AG20443 (cell line): ENCODE measurements at regions not wholly inside any gene's neighbourhood (a gene's known extent, or its start where the extent isn't known, plus 50 kb on each side); places are given as distances from the start of the nearest gene placed in this dataset.

Source experiments
- DNase-seq: peaks from one replicate; pipeline ENCODE4 v3.0.0; 2012; ENCODE audit warnings: low spot score, mixed read lengths

DNA sequence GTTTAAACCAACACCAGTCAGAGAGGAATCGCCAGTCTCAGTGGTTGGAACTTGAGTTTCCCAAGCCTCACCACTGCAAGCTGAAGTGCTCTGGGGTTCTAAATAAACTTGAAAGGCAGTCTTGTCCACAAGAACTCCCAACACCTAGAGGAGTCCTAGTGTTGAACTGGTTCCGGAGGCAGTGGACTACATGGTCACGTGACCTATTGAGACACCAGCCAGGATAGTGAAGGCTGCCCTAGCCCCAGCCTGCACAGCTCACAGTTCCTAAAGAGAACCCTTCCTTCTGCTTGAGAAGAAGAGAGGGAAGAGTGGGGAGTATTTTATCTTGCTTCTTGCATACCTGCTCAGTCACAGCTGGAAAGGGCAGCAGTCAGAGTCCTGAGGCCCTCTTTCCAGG, 1012.7 kb upstream of the ADGRL3 start:
- no peak for DNase-seq

DNA sequence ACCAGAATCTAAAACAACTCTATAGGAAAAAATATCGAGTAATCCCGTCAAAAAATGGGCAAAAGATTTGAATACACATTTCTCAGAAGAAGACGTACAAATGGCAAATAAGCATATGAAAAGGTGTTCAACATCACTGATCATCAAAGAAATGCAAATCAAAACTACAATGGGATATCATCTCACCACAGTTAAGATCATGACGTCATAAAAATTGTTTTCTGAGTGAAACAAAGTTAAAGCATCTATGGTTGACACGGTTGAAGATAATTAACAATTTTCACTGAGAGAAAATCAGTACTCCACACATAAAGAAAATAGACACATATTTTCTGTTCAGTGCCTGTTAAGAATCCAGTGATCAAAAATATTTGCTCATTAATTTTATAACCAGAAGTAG, 1010.8 kb upstream of the ADGRL3 start:
- DNase-seq, result no peak

DNA sequence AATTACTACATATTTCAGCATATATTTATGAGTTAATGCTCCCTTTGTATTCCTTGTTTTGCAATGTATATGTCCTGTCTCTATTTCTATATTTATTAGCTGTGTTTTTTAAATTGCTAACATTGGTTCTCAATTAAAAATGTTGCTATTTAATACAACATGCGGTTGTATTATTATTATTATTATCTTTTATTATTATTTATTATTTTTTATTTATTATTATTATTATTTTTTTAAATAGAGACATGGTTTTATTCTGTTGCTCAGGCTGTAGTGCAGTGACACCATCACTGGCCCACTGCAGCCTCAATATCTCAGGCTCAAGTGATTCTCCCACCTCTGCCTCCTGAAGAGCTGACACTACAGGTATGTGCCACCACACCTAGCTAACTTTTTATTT, 1005.9 kb upstream of the ADGRL3 start:
- DNase-seq, result no peak

DNA sequence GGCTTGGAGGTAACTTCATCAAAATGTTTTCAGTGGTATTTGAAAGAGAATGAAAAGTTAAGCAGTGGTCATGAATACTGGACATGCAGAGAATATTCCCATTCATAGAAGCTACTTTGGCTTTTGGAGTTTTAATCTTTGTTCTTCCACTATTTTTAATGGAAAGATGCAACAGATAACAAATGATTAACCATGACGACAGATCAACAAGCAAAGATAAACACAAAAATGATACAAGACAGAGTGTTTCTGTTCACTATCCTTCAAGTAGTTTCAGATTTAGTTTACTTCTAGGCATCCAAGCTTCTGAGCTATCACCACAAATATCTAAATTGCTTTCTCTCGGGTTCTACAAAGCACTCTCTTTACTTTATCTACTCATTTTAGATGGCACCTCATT, 1004.9 kb upstream of the ADGRL3 start:
- no peak for DNase-seq

DNA sequence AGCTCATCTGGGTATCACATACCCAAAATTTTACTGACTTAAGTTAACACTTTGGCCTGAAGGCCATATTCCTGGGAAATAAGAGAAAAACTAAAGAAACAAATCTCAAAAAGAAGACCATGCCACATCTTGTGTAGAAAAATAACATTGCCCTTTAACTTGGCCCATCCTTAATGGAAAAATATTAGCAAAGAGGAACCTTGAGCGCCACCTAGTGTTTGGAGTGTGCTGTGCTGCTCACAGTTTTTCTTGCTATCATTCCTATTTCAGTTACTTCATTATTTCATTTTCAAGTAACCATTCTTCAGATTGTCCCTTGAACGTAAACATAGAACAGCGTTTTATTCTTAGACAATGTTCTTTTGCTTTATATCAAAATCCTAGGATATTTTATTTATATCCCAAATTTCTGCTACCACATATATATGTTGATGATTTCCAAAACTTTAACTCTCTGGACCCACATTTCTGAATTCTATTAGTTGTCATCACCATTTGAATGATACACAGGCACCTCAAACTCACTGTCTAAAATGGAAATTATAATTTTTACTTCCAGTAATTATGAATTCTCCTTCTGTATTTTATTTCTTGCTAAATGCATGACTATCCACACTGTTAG, 999.0 kb upstream of the ADGRL3 start:
- peak; percentile 40 for DNase-seq

GRCh38 chr4:60209588-60209987, 990.5 kb upstream of the ADGRL3 start:
- no peak for DNase-seq

- no peak for DNase-seq
Observed at GRCh38 chr4:60215906-60216305, 984.2 kb upstream of the ADGRL3 start.

- no peak for DNase-seq
Observed at GRCh38 chr4:60216752-60217151, 983.4 kb upstream of the ADGRL3 start.

DNA sequence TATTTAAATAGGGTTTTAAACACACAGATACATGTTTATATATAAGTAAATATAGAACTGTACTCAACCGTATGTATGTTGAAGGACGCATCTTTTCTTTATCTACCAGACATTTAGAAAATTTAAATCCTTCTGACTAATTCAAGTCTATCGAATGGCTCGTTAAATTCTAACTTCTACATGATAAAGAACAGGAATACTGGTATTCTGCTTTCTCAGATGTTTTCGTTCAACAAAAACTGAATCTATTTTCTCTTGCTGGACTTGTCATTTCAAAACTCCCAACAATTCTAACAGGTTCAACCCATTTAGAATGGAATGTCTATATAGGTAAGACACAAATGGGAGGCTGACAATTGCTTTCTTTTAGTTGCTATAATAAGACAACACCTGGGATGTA, 978.3 kb upstream of the ADGRL3 start:
- no peak for DNase-seq

DNA sequence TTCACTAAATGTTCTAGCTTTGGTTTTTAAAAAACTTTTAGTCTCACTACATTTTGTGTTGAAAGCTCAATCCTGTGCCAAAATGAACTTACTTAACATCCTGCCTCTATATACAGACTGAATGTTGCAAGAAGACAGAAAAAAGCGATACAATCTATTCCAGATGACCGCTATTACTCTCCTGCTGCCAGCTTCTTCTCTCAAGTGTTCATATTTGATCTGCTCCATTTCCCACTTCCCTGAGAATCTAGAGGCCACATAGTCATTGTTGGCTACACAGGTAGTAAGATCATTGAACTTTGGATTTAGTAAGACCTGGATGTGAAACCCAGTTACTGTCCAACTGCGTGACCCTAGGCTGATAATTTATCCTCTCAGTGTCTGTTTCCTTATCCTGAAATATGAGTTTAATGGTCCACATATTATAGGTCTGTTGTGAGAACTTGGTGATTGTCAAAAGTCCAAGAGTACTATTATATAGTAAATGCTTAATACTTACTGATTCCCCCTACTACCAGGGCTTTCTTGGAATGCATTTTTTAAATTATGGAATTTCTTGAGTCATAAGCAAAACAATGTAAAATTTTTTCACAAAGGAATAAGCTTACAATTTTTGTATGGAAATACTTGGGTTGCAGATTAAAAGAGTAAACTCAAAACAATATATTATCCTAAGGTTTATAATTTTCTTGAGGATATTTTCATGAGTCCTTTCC, 976.8 kb upstream of the ADGRL3 start:
- no peak for DNase-seq

GRCh38 chr4:60241866-60242265, 958.3 kb upstream of the ADGRL3 start:
- no peak for DNase-seq

- no peak for DNase-seq
Observed at GRCh38 chr4:60249784-60250183, 950.3 kb upstream of the ADGRL3 start.

DNA sequence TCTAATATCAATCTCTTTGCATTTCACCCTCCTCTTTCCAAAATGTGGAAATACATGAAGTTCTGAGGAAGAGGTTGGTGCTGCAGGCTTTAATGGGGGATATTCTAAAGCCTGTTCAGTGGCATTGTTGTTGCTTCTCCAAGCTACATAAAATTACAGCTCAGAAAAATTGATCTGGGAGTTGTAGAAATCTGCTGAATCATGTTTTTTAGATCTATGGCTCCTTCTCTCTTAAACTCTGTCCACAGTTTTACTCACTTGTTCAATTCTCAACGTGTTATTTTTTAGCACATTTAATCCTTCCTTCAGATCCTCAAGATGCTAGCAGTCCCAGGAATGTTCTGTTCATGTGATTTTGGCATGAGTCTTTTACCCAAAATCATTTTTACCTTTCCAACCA, 949.5 kb upstream of the ADGRL3 start:
- no peak for DNase-seq

DNA sequence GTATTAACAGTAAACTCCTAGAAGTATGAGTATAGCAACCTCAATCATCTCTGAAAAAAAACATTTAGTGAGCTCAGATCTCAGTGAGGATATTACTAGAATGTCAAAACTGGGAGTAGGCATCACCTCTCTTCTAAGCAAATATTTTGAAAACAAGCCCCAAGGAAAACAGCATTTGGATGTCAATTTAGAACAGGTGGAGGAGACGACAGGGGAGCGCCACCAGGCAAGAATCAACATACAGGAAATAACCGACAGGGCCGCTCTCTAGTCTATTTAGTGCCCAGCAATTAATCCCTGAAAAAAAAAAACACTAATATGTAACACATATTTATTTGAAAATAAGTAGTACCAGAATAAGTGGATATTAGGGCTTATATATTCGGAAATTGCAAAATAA, 940.3 kb upstream of the ADGRL3 start:
- no peak for DNase-seq

GRCh38 chr4:60266505-60266904, 933.6 kb upstream of the ADGRL3 start:
- DNase-seq, result no peak

GRCh38 chr4:60296386-60296785, 903.7 kb upstream of the ADGRL3 start:
- DNase-seq, result no peak

DNA sequence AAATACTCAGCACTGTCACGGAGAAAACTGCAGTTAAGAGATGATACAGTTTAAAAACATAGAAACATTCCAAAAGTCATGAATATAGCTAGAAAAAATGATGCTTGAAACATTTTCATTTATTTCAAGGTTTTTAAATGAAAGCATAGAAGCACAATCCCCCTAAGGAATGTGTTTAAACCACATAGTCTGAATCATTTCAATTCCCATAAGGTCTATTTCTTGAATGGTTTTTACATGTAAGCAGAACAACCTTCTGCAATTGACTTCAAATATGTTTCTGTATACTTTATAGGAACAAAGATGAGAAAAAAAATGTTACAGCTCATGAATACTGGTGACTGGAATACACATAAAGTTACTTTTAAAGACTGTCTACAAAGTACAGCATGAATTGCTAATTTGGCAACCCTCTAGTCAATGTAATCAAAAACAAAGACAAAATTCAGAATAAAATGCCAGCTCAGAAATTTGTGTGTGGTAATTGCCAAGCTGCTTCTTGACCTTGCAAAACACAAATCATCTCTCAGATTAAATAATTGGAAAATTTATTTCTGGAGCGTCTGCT, 886.4 kb upstream of the ADGRL3 start:
- no peak for DNase-seq

DNA sequence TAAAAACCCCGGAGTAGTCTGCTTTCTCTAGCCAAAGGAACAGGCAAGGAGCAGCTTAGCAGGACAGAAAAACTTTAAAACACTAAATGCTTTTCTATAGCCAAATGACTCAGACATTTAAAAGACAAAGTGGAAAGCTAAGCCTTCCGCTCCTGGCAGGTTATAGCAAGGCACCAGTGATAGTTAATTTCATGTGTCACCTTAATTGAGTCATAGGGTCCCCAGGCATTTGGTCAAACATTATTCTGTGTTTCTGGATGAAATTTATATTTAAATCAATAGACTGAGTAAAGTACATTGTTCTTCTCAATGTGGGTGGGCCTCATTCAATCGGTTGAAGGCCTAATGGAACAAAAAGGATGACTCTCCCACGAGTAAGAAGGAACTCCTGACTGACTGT, 885.7 kb upstream of the ADGRL3 start:
- no peak for DNase-seq

GRCh38 chr4:60315586-60315985, 884.5 kb upstream of the ADGRL3 start:
- DNase-seq, result no peak

GRCh38 chr4:60326735-60327134, 873.4 kb upstream of the ADGRL3 start:
- DNase-seq, result no peak

DNA sequence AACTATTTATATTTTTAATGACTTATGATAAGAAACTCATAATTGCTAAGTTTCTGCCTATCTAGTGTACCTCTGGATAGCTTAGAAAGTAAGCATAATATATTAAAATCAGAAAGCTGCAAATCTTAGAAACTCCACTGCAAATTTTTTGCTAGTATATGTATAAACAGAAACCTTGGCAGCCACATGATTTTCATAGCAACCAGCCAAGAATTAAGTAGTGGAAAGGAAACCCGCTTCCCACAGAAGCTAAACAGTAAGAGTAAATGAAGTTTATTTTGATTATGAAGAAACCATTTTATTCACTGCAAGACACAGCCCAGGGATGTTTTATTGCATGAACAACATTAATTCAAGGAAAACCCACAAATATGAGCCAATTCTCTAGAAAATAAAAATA, 872.5 kb upstream of the ADGRL3 start:
- DNase-seq, result no peak

DNA sequence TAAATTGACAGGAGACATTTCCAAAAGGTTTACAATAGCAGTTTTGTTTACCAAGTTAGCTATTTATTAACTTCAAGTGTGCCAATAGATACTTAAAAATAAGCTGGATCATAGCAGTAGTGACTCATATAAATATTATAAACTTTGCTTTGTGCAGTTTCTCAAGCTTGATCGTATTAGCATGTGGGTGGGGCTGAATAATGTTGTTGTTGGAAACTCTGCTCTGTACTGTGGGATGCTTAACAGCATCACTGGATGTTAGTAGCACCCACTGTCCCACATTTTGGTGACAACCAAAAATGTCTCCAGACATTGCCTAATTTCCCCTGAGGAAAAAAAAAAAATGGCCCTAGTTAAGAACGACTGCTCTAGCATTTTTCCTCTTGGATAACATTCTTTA, 855.2 kb upstream of the ADGRL3 start:
- DNase-seq, result no peak

DNA sequence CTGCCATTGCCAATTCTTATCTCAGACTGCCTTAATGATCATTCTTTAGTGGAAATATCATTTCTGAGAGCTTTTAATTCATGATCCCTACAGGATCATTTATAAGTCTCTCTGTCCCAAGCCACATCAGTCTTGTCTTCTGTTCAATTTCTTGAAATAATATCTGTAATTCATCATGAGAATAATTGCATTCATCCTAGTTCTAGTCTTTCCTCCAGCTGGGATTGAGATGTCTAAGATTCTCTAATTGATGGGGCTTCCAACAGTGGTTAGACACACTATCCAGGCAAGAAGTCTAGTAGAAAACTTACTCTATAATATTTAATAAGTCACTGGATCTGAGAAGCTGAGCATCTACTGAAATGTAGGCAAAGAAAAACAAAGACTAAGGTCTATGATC, 854.7 kb upstream of the ADGRL3 start:
- no peak for DNase-seq
